GM10266 (cell line): ENCODE measurements at regions not wholly inside any gene's neighbourhood (a gene's known extent, or its start where the extent isn't known, plus 50 kb on each side); places are given as distances from the start of the nearest gene placed in this dataset.

Experiments
- DNase-seq: peaks from one replicate; pipeline ENCODE4 v3.0.0; 2012; ENCODE audit errors: extremely low spot score
- CTCF ChIP-seq: IDR thresholded peaks from 2 replicates; pipeline ENCODE4 v1.5.1; 2012; ENCODE audit warnings: mild to moderate bottlenecking, low read depth; ENCODE audit not compliant: control insufficient read depth, insufficient read depth; ENCODE audit errors: missing control alignments

GRCh38 chr15:46647046-46647445, 1012.2 kb downstream of the SQOR start:
- no peak for TF ChIP-seq CTCF
- DNase-seq, result no peak

- no peak for DNase-seq
- no peak for TF ChIP-seq CTCF
These were observed 1017.4 kb downstream of the SQOR start for GRCh38 chr15:46652266-46652665.

- no peak for TF ChIP-seq CTCF
- DNase-seq, result no peak
These were observed 1020.2 kb downstream of the SQOR start for GRCh38 chr15:46654993-46655392.

GRCh38 chr15:46660096-46660842, 1025.4 kb downstream of the SQOR start:
- TF ChIP-seq CTCF, result no peak
- no peak for DNase-seq

GRCh38 chr15:46670258-46670657, 1035.4 kb downstream of the SQOR start:
- TF ChIP-seq CTCF, result no peak
- DNase-seq, result no peak

GRCh38 chr15:46671336-46671735, 1036.5 kb downstream of the SQOR start:
- TF ChIP-seq CTCF, result no peak
- DNase-seq, result no peak

GRCh38 chr15:46672041-46672440, 1037.2 kb downstream of the SQOR start:
- no peak for DNase-seq
- TF ChIP-seq CTCF, result no peak
